Subcutaneous abdominal adipose tissue (tissue), 5 donors: ENCODE measurements at regions not wholly inside any gene's neighbourhood (a gene's known extent, or its start where the extent isn't known, plus 50 kb on each side); places are given as distances from the start of the nearest gene placed in this dataset.

Source experiments
- H3K27ac ChIP-seq: one replicate; pipeline ENCODE4 v1.7.0; 2013; ENCODE audit warnings: low read depth, mild to moderate bottlenecking, inconsistent platforms, low read length, moderate library complexity
- H3K27me3 ChIP-seq, 5 donors: one replicate each; pipeline ENCODE4 v1.7.0; 2013; ENCODE audit warnings: low read length in 5 of 5, inconsistent platforms in 1 of 5; ENCODE audit not compliant: control insufficient read depth in 5 of 5, insufficient read depth in 4 of 5
- H3K36me3 ChIP-seq, 5 donors: one replicate each; pipeline ENCODE4 v1.7.0; 2013; ENCODE audit warnings: low read length in 5 of 5; ENCODE audit not compliant: control insufficient read depth in 5 of 5, insufficient read depth in 5 of 5
- H3K4me1 ChIP-seq, 5 donors: one replicate each; pipeline ENCODE4 v1.7.0; 2013; ENCODE audit warnings: low read length in 5 of 5, mild to moderate bottlenecking in 3 of 5, moderate library complexity in 1 of 5; ENCODE audit not compliant: control insufficient read depth in 5 of 5, insufficient read depth in 5 of 5
- H3K4me3 ChIP-seq, 5 donors: one replicate each; pipeline ENCODE4 v1.7.0; 2013; ENCODE audit warnings: low read length in 5 of 5, low read depth in 1 of 5
- H3K9ac ChIP-seq, 5 donors: one replicate each; pipeline ENCODE4 v1.7.0; 2013; ENCODE audit warnings: low read length in 5 of 5, mild to moderate bottlenecking in 4 of 5, moderate library complexity in 3 of 5
- H3K9me3 ChIP-seq, 5 donors: one replicate each; pipeline ENCODE4 v1.7.0; 2013; ENCODE audit warnings: low read length in 5 of 5; ENCODE audit not compliant: control insufficient read depth in 5 of 5
- donor health status: healthy.
- donor health status: healthy.
- donor health status: healthy.
- donor health status: healthy.
- donor health status: healthy.

GRCh38 chr4:38601244-38601915 is 62.6 kb upstream of the KLF3 start:
- H3K27me3 ChIP-seq = no peaks in the 10 kb centered on the region
- no peaks in the 10 kb centered on the region for H3K9me3 ChIP-seq
- H3K27ac ChIP-seq = no peak overlapping the region
- H3K4me1 ChIP-seq = peaks cover 0 to 17% (median 12%) of the 10 kb centered on the region in 5 donors
- no peaks in the 10 kb centered on the region for H3K36me3 ChIP-seq
- H3K4me3 ChIP-seq = peak overlapping the region in 1 of 5 donors; percentile 16
- no peak overlapping the region for H3K9ac ChIP-seq

GRCh38 chr4:38601916-38602291 is 62.1 kb upstream of the KLF3 start:
- H3K27ac ChIP-seq = no peak overlapping the region
- no peaks in the 10 kb centered on the region for H3K9me3 ChIP-seq
- no peak overlapping the region for H3K9ac ChIP-seq
- H3K27me3 ChIP-seq = no peaks in the 10 kb centered on the region
- H3K36me3 ChIP-seq = no peaks in the 10 kb centered on the region
- no peak overlapping the region for H3K4me3 ChIP-seq
- H3K4me1 ChIP-seq = peaks cover 0 to 17% (median 12%) of the 10 kb centered on the region in 5 donors

- no peaks in the 10 kb centered on the region for H3K9me3 ChIP-seq
- no peak overlapping the region for H3K27ac ChIP-seq
- no peaks in the 10 kb centered on the region for H3K36me3 ChIP-seq
- H3K27me3 ChIP-seq = no peaks in the 10 kb centered on the region
- H3K9ac ChIP-seq = no peak overlapping the region
- H3K4me3 ChIP-seq = no peak overlapping the region
- H3K4me1 ChIP-seq = peaks cover 0 to 17% (median 12%) of the 10 kb centered on the region in 5 donors
Measured at GRCh38 chr4:38603652-38604051, 60.3 kb upstream of the KLF3 start.

GRCh38 chr4:38605181-38605752 is 58.7 kb upstream of the KLF3 start:
- no peaks in the 10 kb centered on the region for H3K27me3 ChIP-seq
- H3K36me3 ChIP-seq = no peaks in the 10 kb centered on the region
- no peak overlapping the region for H3K4me3 ChIP-seq
- H3K4me1 ChIP-seq = peaks cover 0 to 22% (median 20%) of the 10 kb centered on the region in 5 donors
- no peak overlapping the region for H3K9ac ChIP-seq
- H3K27ac ChIP-seq = no peak overlapping the region
- no peaks in the 10 kb centered on the region for H3K9me3 ChIP-seq

- H3K27ac ChIP-seq = no peak overlapping the region
Measured at GRCh38 chr4:38605753-38606586, 58.0 kb upstream of the KLF3 start.

GRCh38 chr4:38606587-38606905 is 57.5 kb upstream of the KLF3 start:
- peaks cover 0 to 29% (median 23%) of the 10 kb centered on the region in 5 donors for H3K4me1 ChIP-seq
- H3K36me3 ChIP-seq = no peaks in the 10 kb centered on the region
- H3K27ac ChIP-seq = no peak overlapping the region
- no peak overlapping the region for H3K4me3 ChIP-seq
- no peak overlapping the region for H3K9ac ChIP-seq
- no peaks in the 10 kb centered on the region for H3K27me3 ChIP-seq
- no peaks in the 10 kb centered on the region for H3K9me3 ChIP-seq

More at GRCh38 chr4:38605753-38606586, 58.0 kb upstream of the KLF3 start:
- no peaks in the 10 kb centered on the region for H3K9me3 ChIP-seq
- no peaks in the 10 kb centered on the region for H3K27me3 ChIP-seq
- no peak overlapping the region for H3K4me3 ChIP-seq
- no peak overlapping the region for H3K9ac ChIP-seq
- peaks cover 0 to 28% (median 24%) of the 10 kb centered on the region in 5 donors for H3K4me1 ChIP-seq
- no peaks in the 10 kb centered on the region for H3K36me3 ChIP-seq

- no peaks in the 10 kb centered on the region for H3K36me3 ChIP-seq
- H3K9ac ChIP-seq = no peak overlapping the region
- H3K9me3 ChIP-seq = no peaks in the 10 kb centered on the region
- no peak overlapping the region for H3K27ac ChIP-seq
- H3K27me3 ChIP-seq = no peaks in the 10 kb centered on the region
- H3K4me1 ChIP-seq = peaks cover 2 to 43% (median 36%) of the 10 kb centered on the region in 5 donors
- no peak overlapping the region for H3K4me3 ChIP-seq
Measured at GRCh38 chr4:38609614-38610013, 54.4 kb upstream of the KLF3 start.

- Histone ChIP-seq H3K4me1 (peaks cover 2 to 40% (median 34%) of the 10 kb centered on the region in 5 donors), H3K27me3 (no peaks in the 10 kb centered on the region), H3K9me3 (no peaks in the 10 kb centered on the region), H3K9ac (no peak overlapping the region), H3K4me3 (peak overlapping the region in 2 of 5 donors; percentile 25 to 46), H3K27ac (no peak overlapping the region), H3K36me3 (no peaks in the 10 kb centered on the region)
Measured at GRCh38 chr4:38610521-38610920, 53.5 kb upstream of the KLF3 start.

GRCh38 chr4:38610966-38611431 is 53.0 kb upstream of the KLF3 start:
- peak overlapping the region in 4 of 5 donors; percentile 38 to 63 (median 50) for H3K4me3 ChIP-seq
- no peaks in the 10 kb centered on the region for H3K9me3 ChIP-seq
- no peaks in the 10 kb centered on the region for H3K27me3 ChIP-seq
- no peaks in the 10 kb centered on the region for H3K36me3 ChIP-seq
- H3K9ac ChIP-seq = peak overlapping the region in 1 of 5 donors; percentile 23
- peak overlapping the region; percentile 64 for H3K27ac ChIP-seq
- peaks cover 2 to 36% (median 30%) of the 10 kb centered on the region in 5 donors for H3K4me1 ChIP-seq

- no peaks in the 10 kb centered on the region for H3K9me3 ChIP-seq
- no peaks in the 10 kb centered on the region for H3K27me3 ChIP-seq
- H3K36me3 ChIP-seq = no peaks in the 10 kb centered on the region
- no peak overlapping the region for H3K9ac ChIP-seq
- H3K4me1 ChIP-seq = peaks cover 2 to 34% (median 30%) of the 10 kb centered on the region in 5 donors
- H3K27ac ChIP-seq = no peak overlapping the region
- no peak overlapping the region for H3K4me3 ChIP-seq
Measured at GRCh38 chr4:38611676-38612075, 52.3 kb upstream of the KLF3 start.
